Loucy (cell line): ENCODE measurements at regions not wholly inside any gene's neighbourhood (a gene's known extent, or its start where the extent isn't known, plus 50 kb on each side); places are given as distances from the start of the nearest gene placed in this dataset.

Experiments
- H2AFZ ChIP-seq: fragments of 200-600 bp; sonication (generic); 2 replicates; pipeline ENCODE4 v1.6.0; 2016; ENCODE audit warnings: antibody characterized with exemption, mild to moderate bottlenecking, low read length, moderate library complexity
- H3F3A ChIP-seq: fragments of 200-600 bp; 2 replicates; pipeline ENCODE4 v1.6.0; 2016; ENCODE audit warnings: antibody characterized with exemption, low read depth, mild to moderate bottlenecking
- H3K27me3 ChIP-seq: fragments of 200-600 bp; sonication (generic); 2 replicates; pipeline ENCODE4 v1.6.1; 2014; ENCODE audit warnings: low read length, mild to moderate bottlenecking; ENCODE audit not compliant: insufficient read depth, poor library complexity, severe bottlenecking
- H3K36me3 ChIP-seq: fragments of 200-600 bp; sonication (generic); 2 replicates; pipeline ENCODE4 v1.6.1; 2016; ENCODE audit warnings: low read length; ENCODE audit not compliant: insufficient read depth
- H3K4me1 ChIP-seq: fragments of 200-600 bp; sonication (generic); 2 replicates; pipeline ENCODE4 v1.5.1; 2014; ENCODE audit warnings: low read length, mild to moderate bottlenecking; ENCODE audit not compliant: insufficient read depth, poor library complexity, severe bottlenecking
- H3K4me2 ChIP-seq: fragments of 200-600 bp; sonication (generic); 2 replicates; pipeline ENCODE4 v1.6.0; 2014; ENCODE audit warnings: antibody characterized with exemption, low read length, low read depth, mild to moderate bottlenecking; ENCODE audit not compliant: poor library complexity, severe bottlenecking
- H3K4me3 ChIP-seq: fragments of 200-600 bp; sonication (generic); 2 replicates; pipeline ENCODE4 v1.5.1; 2014; ENCODE audit warnings: low read length, mild to moderate bottlenecking, mixed read lengths; ENCODE audit not compliant: poor library complexity, severe bottlenecking
- H3K79me2 ChIP-seq: fragments of 200-600 bp; sonication (generic); 2 replicates; pipeline ENCODE4 v1.6.1; 2014; ENCODE audit warnings: low read length; ENCODE audit not compliant: insufficient read depth
- H3K9ac ChIP-seq: fragments of 200-600 bp; sonication (generic); 2 replicates; pipeline ENCODE4 v1.6.0; 2014; ENCODE audit warnings: mild to moderate bottlenecking, low read depth, low read length, moderate library complexity; ENCODE audit not compliant: poor library complexity, severe bottlenecking
- H3K9me2 ChIP-seq: fragments of 200-600 bp; sonication (generic); replicated peaks from 2 replicates; pipeline ENCODE4 v1.6.1; 2016; ENCODE audit warnings: low read depth, low read length, mixed read lengths
- H3K9me3 ChIP-seq: fragments of 200-600 bp; sonication (generic); 2 replicates; pipeline ENCODE4 v1.6.1; 2014; ENCODE audit warnings: mild to moderate bottlenecking, antibody characterized with exemption, low read length, low read depth; ENCODE audit not compliant: insufficient read depth
- H4K20me1 ChIP-seq: fragments of 200-600 bp; sonication (generic); 2 replicates; pipeline ENCODE4 v1.6.0; 2014; ENCODE audit warnings: antibody characterized with exemption, low read length, mild to moderate bottlenecking; ENCODE audit not compliant: insufficient read depth, poor library complexity, severe bottlenecking
- EZH2phosphoT487 ChIP-seq: fragments of 200-600 bp; IDR thresholded peaks from 2 replicates; pipeline ENCODE4 v1.6.1; 2018; ENCODE audit warnings: antibody characterized with exemption, mild to moderate bottlenecking, moderate library complexity, borderline replicate concordance
- TF ChIP-seq, protein P1 (sequence below): fragments of 200-600 bp; sonication (generic); conservative IDR thresholded peaks from 2 replicates; pipeline ENCODE4 v1.5.1; 2014; ENCODE audit warnings: mild to moderate bottlenecking, antibody characterized with exemption, low read length

DNA sequence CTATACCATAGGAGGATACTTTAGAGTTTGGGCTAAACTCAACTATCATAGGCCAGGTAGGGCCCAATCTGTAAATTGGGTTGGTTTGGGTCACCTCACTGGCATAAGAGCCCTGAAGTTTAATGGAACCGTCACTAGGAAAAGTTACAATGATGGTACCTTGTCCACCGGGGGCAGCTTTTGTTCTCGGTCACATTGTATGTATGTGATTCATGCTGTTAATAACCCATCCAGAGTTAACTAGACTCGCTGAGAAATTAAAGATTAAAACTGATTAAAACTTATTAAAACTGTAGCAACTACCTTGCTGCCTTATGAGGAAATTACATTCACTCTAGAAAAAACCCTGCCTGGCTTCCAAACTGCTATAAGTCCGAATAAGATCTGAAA, 145.0 kb upstream of the TMCO5A start:
- H3K27me3 ChIP-seq = no peaks in the 10 kb centered on the region
- no peak overlapping the region for H3K4me3 ChIP-seq
- no peaks in the 10 kb centered on the region for H3F3A ChIP-seq
- peaks cover 33% of the 10 kb centered on the region for H3K4me1 ChIP-seq
- no peak overlapping the region for H3K9ac ChIP-seq
- no peak overlapping the region for H2AFZ ChIP-seq
- H3K9me3 ChIP-seq = no peaks in the 10 kb centered on the region
- H4K20me1 ChIP-seq = no peaks in the 10 kb centered on the region
- no peaks in the 10 kb centered on the region for H3K79me2 ChIP-seq
- TF ChIP-seq EZH2phosphoT487 = no peak
- TF ChIP-seq, protein P1, sequence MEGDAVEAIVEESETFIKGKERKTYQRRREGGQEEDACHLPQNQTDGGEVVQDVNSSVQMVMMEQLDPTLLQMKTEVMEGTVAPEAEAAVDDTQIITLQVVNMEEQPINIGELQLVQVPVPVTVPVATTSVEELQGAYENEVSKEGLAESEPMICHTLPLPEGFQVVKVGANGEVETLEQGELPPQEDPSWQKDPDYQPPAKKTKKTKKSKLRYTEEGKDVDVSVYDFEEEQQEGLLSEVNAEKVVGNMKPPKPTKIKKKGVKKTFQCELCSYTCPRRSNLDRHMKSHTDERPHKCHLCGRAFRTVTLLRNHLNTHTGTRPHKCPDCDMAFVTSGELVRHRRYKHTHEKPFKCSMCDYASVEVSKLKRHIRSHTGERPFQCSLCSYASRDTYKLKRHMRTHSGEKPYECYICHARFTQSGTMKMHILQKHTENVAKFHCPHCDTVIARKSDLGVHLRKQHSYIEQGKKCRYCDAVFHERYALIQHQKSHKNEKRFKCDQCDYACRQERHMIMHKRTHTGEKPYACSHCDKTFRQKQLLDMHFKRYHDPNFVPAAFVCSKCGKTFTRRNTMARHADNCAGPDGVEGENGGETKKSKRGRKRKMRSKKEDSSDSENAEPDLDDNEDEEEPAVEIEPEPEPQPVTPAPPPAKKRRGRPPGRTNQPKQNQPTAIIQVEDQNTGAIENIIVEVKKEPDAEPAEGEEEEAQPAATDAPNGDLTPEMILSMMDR = peak; percentile 52
- no peaks in the 10 kb centered on the region for H3K36me3 ChIP-seq
- no peaks in the 10 kb centered on the region for H3K9me2 ChIP-seq
- H3K4me2 ChIP-seq = no peak overlapping the region

DNA sequence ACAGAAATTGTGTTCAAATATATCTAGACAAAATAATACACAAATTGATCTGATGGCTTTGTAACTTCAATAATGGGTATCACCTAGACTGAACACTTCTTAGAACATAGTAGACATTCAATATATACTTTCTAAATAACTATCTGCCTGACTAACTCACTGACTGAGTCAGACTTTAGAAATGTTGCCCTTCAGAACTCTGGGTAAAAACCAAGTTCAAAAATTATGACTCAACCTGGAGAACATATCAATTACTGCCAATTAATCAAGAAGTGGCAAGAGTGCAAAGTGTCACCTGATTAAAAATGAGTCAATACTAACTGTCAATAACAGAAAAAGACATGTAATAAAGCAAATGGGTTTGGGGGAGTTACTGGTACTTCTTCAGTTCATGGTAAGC, 144.6 kb upstream of the TMCO5A start:
- no peaks in the 10 kb centered on the region for H3K27me3 ChIP-seq
- H4K20me1 ChIP-seq = no peaks in the 10 kb centered on the region
- H3K79me2 ChIP-seq = no peaks in the 10 kb centered on the region
- H3K4me2 ChIP-seq = no peak overlapping the region
- no peak for TF ChIP-seq EZH2phosphoT487
- TF ChIP-seq, protein P1 = no peak
- no peak overlapping the region for H3K4me3 ChIP-seq
- no peaks in the 10 kb centered on the region for H3K36me3 ChIP-seq
- H3K4me1 ChIP-seq = peaks cover 33% of the 10 kb centered on the region
- H3F3A ChIP-seq = no peaks in the 10 kb centered on the region
- H3K9ac ChIP-seq = no peak overlapping the region
- no peaks in the 10 kb centered on the region for H3K9me3 ChIP-seq
- H3K9me2 ChIP-seq = no peaks in the 10 kb centered on the region
- no peak overlapping the region for H2AFZ ChIP-seq

DNA sequence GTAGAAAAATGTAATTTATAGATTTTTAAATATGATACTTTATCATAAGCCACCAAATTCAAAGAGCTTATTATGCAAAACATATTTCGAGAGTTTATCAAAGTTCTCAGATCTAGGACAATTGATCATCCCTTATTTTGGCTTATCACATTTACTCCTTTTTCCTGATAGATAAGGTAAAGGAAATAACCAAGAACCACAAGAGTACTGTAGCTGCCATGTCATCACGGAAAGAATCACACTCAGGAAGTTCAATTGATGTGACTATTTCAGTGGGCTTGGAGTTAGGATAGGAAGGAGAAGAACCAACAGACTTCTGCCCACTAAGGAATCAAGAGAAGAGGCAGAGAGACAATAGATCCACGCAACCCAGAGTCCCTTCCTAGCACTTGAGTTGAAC, 142.7 kb upstream of the TMCO5A start:
- H4K20me1 ChIP-seq = no peaks in the 10 kb centered on the region
- peak overlapping the region; percentile 73; the same call in 1 of the 2 replicates for H2AFZ ChIP-seq
- H3K79me2 ChIP-seq = no peaks in the 10 kb centered on the region

More for the DNA sequence above, 142.7 kb upstream of the TMCO5A start:
- Histone ChIP-seq H3K4me3 (no peak overlapping the region), H3K9me2 (no peaks in the 10 kb centered on the region), H3K36me3 (no peaks in the 10 kb centered on the region), H3K9ac (no peak overlapping the region), H3K4me2 (no peak overlapping the region), H3K27me3 (no peaks in the 10 kb centered on the region), H3F3A (no peaks in the 10 kb centered on the region), H3K4me1 (peaks cover 35% of the 10 kb centered on the region), H3K9me3 (no peaks in the 10 kb centered on the region)
- TF ChIP-seq, protein P1 = no peak
- no peak for TF ChIP-seq EZH2phosphoT487
